AG20443 (cell line): ENCODE measurements at regions not wholly inside any gene's neighbourhood (a gene's known extent, or its start where the extent isn't known, plus 50 kb on each side); places are given as distances from the start of the nearest gene placed in this dataset.
"Not testable (repeated sequence)": the region's sequence is repeated elsewhere in the genome, so short reads cannot be mapped to it uniquely, and the experiment has no call there.

Experiments used
- DNase-seq: peaks from one replicate; pipeline ENCODE4 v3.0.0; 2012; ENCODE audit warnings: low spot score, mixed read lengths

GRCh38 chr1:199929556-199929955 is 98.0 kb upstream of the NR5A2 start:
- no peak for DNase-seq

DNA sequence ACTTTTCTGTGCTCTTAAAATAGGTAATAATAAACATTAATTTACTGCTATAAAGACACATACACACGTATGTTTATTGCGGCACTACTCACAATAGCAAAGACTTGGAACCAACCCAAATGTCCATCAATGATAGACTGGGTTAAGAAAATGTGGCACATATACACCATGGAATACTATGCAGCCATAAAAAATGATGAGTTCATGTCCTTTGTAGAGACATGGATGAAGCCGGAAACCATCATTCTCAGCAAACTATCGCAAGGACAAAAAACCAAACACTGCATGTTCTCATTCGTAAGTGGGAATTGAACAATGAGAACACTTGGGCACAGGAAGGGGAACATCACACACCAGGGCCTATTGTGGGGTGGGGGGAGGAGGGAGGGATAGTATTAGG is 97.4 kb upstream of the NR5A2 start:
- DNase-seq, result not testable (repeated sequence)

GRCh38 chr1:199931666-199932377 is 95.7 kb upstream of the NR5A2 start:
- no peak for DNase-seq

GRCh38 chr1:199932462-199932861 is 95.0 kb upstream of the NR5A2 start:
- DNase-seq, result no peak

- no peak for DNase-seq
Observed at GRCh38 chr1:199936441-199936840, 91.1 kb upstream of the NR5A2 start.

DNA sequence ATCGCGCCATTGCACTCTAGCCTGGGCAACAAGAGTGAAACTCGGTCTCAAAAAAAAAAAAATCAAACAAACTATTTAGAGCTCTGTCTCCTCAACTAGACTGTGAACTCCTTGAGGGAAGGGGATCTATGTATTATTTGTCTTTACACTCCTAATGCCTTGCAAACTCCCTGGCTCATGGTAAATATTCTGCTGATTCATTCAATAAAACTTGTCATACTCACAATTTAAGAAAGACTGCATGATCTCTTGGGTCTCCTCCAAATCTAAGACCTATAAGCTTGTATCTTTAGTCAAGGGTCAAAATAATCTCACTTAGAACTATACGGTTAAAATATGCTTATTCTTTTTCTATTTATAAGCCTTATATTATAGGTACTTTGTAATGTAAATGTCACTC is 90.3 kb upstream of the NR5A2 start:
- DNase-seq, result no peak

GRCh38 chr1:199937661-199938060 is 89.8 kb upstream of the NR5A2 start:
- no peak for DNase-seq

DNA sequence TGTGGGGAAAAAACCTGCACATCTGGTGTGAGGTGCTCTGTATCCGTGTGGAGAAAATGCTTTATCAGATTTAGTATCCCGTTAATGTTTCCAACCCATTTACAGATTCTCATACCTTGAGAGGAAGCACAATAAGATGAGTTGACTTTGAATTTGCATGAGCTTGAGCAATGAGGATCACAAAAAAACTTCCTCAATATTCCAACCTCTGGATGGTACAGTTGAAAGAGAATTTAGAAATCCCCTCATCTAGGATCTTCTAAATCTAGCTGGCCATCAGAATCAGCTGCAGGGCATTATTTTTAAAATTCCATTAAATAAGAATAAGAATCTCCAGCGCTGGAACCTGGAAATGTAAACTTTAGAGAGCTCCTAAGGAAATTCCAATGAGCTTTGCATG is 82.5 kb upstream of the NR5A2 start:
- no peak for DNase-seq

DNA sequence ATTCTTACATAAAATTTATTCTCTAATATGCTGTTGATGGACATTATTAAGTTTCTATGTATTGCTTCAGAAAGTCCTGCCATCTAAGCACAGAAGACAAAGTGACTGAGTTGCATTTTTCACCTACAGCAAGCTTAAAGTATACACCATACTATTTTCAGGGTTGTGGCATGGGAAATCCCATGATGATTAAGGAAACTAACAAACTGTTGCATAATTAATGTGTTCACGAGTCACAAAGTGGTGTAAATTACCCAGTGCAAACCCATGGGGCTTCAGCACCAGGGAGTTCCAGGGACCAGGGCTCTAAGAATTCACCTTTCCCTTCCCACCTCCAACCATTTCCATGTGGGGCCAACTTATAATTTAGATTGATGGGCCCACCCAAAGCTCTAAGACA is 81.9 kb upstream of the NR5A2 start:
- no peak for DNase-seq

DNA sequence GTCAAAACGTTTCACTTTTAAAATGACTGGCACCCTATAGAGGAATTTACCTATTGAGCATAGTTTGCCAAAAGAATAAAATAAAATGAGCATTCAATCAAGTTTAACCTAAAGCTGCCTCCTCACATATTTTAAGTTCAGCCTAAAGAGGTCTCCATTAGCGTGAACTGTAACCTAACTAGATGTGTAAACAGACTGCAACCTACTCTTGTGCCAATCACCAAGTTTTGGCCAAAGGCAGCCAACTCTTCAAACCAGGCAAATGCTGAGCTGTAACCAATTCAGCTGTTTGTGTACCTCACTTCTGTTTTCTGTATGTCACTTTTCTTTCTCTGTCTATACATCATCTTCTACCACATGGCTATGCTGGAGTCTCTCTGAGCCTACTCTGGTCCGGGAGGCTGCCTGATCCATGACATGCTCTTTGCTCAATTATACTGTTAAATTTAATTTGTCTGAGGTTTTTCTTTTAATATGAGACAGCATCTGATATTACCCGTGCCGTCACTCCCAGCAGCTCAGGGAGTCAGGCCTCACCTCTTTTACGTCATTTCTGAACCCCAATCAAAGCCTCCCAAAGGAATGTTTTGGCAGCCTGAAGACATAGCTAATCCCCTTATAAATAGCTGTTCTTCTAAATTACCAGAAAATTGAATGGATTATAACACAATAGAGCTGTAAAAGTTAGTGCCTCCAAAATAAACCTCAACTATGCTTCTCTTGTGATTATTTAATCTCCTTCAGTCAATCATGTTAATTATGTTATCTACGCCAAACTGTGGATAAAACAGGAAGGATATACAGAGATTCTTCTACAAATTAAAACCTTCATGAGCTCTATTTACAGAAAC is 81.0 kb upstream of the NR5A2 start:
- no peak for DNase-seq

DNA sequence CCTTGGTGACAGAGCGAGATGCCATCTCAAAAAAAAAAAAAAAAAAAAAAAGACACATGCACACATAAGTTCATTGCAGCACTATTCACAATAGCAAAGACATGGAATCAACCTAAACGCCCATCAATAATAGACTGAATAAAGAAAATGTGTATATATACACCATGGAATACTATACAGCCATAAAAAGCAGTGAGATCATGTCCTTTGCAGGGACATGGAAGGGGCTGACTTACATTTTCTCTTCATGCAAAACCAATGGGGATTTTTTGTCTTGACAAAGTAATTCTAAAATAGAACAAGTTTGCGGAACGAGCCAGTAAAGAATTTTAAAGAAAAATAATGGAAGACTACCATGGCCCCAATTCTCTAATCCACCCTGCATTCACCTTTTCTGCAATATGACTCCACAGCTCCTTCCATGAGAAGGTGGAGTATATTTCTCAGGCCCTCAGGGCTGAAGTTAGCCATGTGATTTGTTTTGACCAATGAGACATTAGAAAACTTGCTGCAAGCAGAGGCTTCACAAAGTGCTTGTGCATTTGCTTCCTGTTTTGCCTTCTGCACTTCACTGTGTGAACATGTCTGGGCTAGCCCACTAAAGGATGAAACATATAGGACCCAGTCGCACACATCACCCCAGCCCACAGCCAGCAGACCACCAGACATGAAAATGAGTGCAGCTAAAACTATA is 78.8 kb upstream of the NR5A2 start:
- DNase-seq, result no peak

DNA sequence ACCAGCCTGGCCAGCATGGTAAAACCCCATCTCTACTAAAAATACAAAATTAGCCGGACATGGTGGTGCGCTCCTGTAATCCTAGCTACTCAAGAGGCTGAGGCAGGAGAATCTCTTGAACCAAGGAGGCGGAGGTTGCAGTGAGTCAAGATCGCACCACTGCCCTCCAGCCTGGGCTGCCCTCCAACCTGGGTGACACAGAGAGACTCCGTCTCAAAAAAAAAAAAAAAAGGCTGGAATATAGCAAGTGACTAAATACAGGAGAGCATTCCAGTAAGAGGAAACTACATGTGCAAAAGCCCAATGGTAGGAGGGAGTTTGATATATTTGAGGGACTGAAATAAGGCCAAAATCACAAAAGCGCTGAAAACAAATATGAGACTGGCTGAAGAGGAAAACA is 76.5 kb upstream of the NR5A2 start:
- DNase-seq, result not testable (repeated sequence)

DNA sequence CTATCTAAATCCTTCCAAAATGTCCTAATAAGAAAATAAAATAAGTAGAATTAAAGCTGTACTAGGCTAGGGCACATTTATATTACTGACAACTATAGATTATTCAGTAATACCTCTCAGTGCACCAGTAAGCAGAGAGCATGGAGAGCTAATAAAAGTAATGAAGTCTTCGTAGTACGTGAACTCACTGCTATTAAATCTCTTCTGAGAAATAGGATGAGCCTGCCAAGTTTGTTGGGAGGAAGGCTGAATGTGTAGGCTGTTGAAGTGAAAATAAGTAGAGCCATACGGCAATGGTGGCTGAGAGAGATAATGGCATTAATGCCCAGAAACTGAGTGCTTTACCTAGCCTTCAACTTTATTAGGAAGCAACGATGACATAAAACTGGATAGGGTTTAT is 73.9 kb upstream of the NR5A2 start:
- DNase-seq, result no peak

GRCh38 chr1:199954699-199955098 is 72.8 kb upstream of the NR5A2 start:
- DNase-seq, result peak; percentile 32

- no peak for DNase-seq
Observed at GRCh38 chr1:199955235-199955634, 72.3 kb upstream of the NR5A2 start.

DNA sequence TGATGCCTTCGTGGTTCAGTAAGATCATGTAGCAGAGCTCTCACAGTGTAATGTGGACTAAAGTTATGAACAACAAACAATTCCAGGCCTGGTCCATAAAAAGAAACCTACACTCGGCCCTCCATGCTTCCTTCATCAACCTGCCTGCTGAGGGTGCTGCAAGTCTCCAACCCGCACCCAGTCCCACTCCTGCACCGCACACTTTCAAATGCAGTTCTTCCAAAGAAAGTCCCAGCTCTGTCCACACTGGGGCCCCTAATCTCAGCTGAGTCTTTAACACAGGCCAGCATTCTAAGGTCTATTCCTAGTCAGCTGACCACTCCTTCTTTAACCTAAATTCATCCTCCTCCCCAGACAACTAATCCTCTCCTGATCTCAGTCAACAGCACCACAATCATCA is 71.5 kb upstream of the NR5A2 start:
- no peak for DNase-seq

GRCh38 chr1:199959033-199959774 is 68.3 kb upstream of the NR5A2 start:
- no peak for DNase-seq

DNA sequence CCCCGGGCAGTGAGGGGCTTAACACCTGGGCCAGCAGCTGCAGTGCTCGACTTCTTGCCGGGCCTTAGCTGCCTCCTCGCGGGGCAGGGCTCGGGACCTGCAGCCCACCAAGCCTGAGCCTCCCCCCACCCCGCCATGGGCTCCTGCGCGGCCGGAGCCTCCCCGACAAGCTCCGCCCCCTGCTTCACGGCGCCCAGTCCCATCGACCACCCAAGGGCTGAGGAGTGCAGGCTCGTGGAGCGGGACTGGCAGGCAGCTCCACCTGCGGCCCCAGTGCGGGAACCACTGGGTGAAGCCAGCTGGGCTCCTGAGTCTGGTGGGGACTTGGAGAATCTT is 67.8 kb upstream of the NR5A2 start:
- DNase-seq, result no peak

- DNase-seq, result no peak
Observed at GRCh38 chr1:199970125-199970524, 57.4 kb upstream of the NR5A2 start.

DNA sequence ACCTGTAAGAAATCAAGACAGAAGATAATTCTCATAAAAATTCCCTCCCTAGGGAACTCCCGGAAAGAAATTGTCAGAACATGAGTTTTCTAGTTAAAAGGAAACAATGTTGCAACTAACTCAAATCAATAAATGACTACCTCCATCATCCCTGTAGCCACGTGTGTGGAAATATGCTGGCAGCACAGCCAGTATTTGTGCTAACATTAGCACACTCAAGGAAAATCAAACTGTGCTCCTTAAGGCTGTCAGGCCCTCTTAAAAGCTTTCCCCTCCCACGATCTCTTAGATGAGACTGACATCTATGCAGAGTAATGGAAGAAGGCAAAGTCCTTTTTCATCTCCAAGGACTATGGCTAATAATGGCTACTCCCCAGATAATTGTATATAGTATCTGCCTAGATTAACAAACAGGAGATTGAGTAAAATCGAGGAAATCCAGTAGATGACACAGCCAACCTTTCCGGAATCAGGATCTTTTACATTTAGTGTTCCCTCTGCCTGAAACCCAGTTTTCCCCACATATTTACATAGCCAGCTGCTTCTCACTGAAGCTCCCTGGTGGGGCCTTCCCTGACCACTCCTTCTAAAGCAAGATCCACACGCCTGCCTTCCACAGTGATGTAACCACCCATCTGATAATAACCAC is 50.9 kb upstream of the NR5A2 start:
- no peak for DNase-seq
